Urinary bladder (tissue), 3 donors: ENCODE measurements at regions not wholly inside any gene's neighbourhood (a gene's known extent, or its start where the extent isn't known, plus 50 kb on each side); places are given as distances from the start of the nearest gene placed in this dataset.

Source experiments
- DNase-seq: peaks from one replicate; pipeline ENCODE4 v3.0.0-alpha.2; 2015; ENCODE audit errors: extremely low spot score
- H3K27ac ChIP-seq: one replicate; pipeline ENCODE4 v1.5.1; 2013; ENCODE audit warnings: low read depth, mild to moderate bottlenecking, moderate library complexity
- H3K36me3 ChIP-seq: one replicate; pipeline ENCODE4 v1.6.1; 2013; ENCODE audit warnings: mild to moderate bottlenecking, moderate library complexity; ENCODE audit not compliant: insufficient read depth
- H3K4me1 ChIP-seq: one replicate; pipeline ENCODE4 v1.6.1; 2013; ENCODE audit warnings: mild to moderate bottlenecking, moderate library complexity; ENCODE audit not compliant: insufficient read depth
- H3K4me3 ChIP-seq: one replicate; pipeline ENCODE4 v1.5.1; 2013; ENCODE audit warnings: low read depth, low read length
- WGBS: extraction: QIAGEN DNeasy Blood & Tissue Kit; methylation state at CpG from one replicate; pipeline ENCODE4 v1.1.7; 2013; 5-methylcytosine and 5-hydroxymethylcytosine counted together
- donor health status: healthy with polysubstance abuse.
- donor health status: healthy.

- 93% methylated on average over 1 of the region's 1 CpG for WGBS
- Histone ChIP-seq H3K4me1 (no peaks in the 10 kb centered on the region), H3K27ac (no peak overlapping the region), H3K4me3 (no peak overlapping the region), H3K36me3 (no peaks in the 10 kb centered on the region)
- no peak for DNase-seq
Observed at GRCh38 chr3:72141264-72141663, 356.3 kb upstream of the PROK2 start.

GRCh38 chr3:72139316-72139715, 354.4 kb upstream of the PROK2 start:
- no peaks in the 10 kb centered on the region for H3K36me3 ChIP-seq
- WGBS, result 94% methylated on average over 2 of the region's 2 CpGs
- H3K27ac ChIP-seq, result no peak overlapping the region
- H3K4me1 ChIP-seq, result no peaks in the 10 kb centered on the region
- no peak overlapping the region for H3K4me3 ChIP-seq
- no peak for DNase-seq

DNA sequence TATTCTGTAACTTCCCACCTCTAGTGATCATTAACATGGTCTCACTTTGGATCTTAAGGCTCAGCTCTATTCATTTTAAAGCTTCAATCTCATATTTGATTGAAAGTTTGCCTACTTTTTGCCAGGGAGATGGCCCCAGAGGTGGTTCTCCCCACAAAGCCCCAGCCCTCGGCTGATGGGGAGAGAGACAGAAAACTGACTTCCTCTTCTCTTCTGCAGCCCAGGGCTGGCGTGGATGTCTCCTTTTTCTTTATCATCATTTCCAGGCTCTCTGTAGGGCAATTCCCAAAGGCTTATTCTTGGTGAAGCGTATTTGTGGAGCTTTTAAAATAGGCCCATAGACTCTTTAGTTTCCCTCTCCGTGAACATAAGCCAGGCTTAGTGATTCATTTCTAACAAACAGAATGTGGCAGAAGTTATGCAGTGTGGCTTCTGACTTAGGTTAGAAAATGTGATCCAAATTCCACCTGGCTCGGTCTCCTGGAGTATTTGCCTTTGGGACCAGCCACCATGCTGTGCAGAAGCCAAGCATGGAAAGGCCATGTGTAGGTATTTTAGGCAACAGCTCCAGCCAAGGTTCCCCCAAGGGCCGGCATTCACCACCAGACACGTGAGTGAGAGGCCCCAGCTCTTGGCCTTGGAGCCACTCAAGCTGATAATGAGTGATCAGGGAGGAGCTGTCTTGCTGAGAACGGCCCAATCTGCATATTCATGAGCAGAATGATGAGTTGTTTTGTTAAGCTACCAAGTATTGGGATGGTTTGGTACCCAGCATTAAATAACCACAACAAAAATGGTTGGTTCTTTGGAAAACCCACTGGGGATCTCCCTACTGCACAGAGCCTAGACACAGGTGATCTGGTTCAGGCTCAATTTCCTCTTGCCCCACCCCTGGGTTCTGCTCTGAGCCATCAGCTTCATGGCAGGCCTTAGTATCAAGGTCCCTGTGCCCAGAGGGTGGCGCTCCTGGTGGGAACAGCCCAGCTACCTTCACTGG, 353.2 kb upstream of the PROK2 start:
- Histone ChIP-seq H3K36me3 (no peaks in the 10 kb centered on the region), H3K4me3 (no peak overlapping the region), H3K4me1 (no peaks in the 10 kb centered on the region), H3K27ac (no peak overlapping the region)
- WGBS, result 89% methylated on average over 9 of the region's 9 CpGs
- no peak for DNase-seq

DNA sequence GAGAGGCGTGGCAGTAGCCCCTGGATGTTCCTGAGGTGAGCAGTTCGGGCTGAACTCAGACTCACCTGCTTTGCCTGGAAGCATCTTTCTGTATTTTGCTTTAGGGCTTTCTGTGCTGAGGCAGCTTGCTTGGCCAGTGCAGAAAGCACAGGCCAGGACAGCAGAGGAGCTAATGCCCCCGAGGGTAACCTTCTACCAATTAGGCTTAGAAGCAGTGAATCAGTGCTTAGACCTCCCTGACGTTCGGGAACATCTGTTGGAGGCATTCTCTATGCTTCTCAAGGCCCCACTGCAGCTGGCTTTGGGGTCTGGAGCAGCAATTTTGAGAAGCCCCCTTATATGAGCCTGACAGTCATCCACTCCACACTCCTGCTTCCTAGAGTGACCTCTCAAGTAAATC, 350.7 kb upstream of the PROK2 start:
- Histone ChIP-seq H3K4me3 (no peak overlapping the region), H3K36me3 (no peaks in the 10 kb centered on the region), H3K4me1 (no peaks in the 10 kb centered on the region), H3K27ac (no peak overlapping the region)
- no peak for DNase-seq
- 88% methylated on average over 5 of the region's 5 CpGs for WGBS

- 71% methylated on average over 6 of the region's 6 CpGs for WGBS
- no peaks in the 10 kb centered on the region for H3K36me3 ChIP-seq
- H3K27ac ChIP-seq, result no peak overlapping the region
- H3K4me3 ChIP-seq, result no peak overlapping the region
- no peak for DNase-seq
- no peaks in the 10 kb centered on the region for H3K4me1 ChIP-seq
Observed at GRCh38 chr3:72134989-72135451, 350.1 kb upstream of the PROK2 start.

DNA sequence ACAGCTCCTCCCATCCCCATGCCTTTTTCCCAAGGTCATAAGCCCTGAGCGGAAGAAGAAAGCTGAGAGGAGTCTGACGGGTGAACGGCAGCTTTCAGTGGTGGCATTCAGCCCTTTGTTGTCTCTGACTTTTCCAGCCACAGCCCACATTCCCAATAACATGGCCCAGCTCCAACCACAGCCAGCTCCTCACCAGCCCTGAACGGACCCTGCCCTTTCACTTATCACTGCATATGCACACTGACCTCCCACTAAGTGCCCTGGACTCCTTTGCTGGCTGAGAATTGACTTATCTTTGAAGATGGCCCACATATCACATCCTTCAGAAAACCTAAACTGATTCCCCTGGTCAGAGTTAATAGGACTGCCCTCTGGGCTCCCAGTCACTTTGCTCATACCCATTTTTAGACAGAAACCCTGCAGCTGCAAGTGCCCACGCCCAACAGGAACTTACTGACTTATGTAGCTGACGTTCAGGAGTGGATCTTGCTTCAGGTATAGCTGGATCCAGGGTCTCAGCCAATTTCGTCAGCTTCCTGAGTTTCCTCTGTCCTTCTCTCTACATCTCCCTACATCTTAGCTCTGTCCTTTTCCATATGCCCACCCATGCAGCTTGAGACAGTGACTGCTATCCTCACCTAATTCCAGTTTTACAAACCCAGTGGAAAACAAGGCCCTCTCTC, 348.5 kb upstream of the PROK2 start:
- Histone ChIP-seq H3K27ac (no peak overlapping the region), H3K36me3 (no peaks in the 10 kb centered on the region), H3K4me1 (no peaks in the 10 kb centered on the region), H3K4me3 (no peak overlapping the region)
- 91% methylated on average over 7 of the region's 7 CpGs for WGBS
- no peak for DNase-seq

GRCh38 chr3:72131899-72132298, 347.0 kb upstream of the PROK2 start:
- Histone ChIP-seq H3K4me1 (no peaks in the 10 kb centered on the region), H3K4me3 (no peak overlapping the region), H3K36me3 (no peaks in the 10 kb centered on the region), H3K27ac (no peak overlapping the region)
- no peak for DNase-seq
- 53% methylated on average over 1 of the region's 1 CpG for WGBS

GRCh38 chr3:72130565-72130964, 345.6 kb upstream of the PROK2 start:
- WGBS, result 99% methylated on average over 3 of the region's 3 CpGs
- Histone ChIP-seq H3K4me3 (no peak overlapping the region), H3K27ac (no peak overlapping the region), H3K4me1 (no peaks in the 10 kb centered on the region), H3K36me3 (no peaks in the 10 kb centered on the region)
- no peak for DNase-seq

- Histone ChIP-seq H3K4me1 (no peaks in the 10 kb centered on the region), H3K36me3 (no peaks in the 10 kb centered on the region), H3K4me3 (no peak overlapping the region), H3K27ac (no peak overlapping the region)
- DNase-seq, result no peak
- WGBS, result 33% methylated on average over 5 of the region's 5 CpGs
Observed at GRCh38 chr3:72129501-72130094, 344.6 kb upstream of the PROK2 start.

- no peak for DNase-seq
- H3K36me3 ChIP-seq, result no peaks in the 10 kb centered on the region
- no peaks in the 10 kb centered on the region for H3K4me1 ChIP-seq
- H3K4me3 ChIP-seq, result no peak overlapping the region
- 42% methylated on average over 2 of the region's 2 CpGs for WGBS
- no peak overlapping the region for H3K27ac ChIP-seq
Observed at GRCh38 chr3:72128921-72129320, 344.0 kb upstream of the PROK2 start.

- Histone ChIP-seq H3K36me3 (no peaks in the 10 kb centered on the region), H3K27ac (no peak overlapping the region), H3K4me1 (no peaks in the 10 kb centered on the region), H3K4me3 (no peak overlapping the region)
- DNase-seq, result no peak
- WGBS, result 91% methylated on average over 3 of the region's 3 CpGs
Observed at GRCh38 chr3:72127844-72128243, 342.9 kb upstream of the PROK2 start.

DNA sequence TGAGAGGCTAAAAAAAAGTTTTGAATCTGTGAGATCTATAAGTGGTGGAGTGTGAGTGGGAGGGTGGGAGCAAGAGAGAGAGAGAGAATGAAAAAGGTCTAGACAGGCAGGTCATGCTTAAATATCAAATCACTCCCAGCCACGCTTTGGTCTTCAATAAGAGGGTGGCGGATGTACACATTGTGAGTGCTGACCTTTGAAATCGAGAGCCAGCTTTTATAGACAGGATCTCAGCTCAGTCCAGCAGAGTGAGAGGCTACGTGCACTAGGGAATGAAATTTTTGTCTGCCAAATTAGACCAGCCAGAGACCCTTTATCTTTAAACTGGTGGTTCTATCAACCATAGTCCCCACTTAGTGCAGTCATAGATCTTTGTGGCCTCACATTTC, 342.3 kb upstream of the PROK2 start:
- H3K27ac ChIP-seq, result no peak overlapping the region
- no peak for DNase-seq
- H3K4me3 ChIP-seq, result no peak overlapping the region
- 81% methylated on average over 4 of the region's 4 CpGs for WGBS
- no peaks in the 10 kb centered on the region for H3K4me1 ChIP-seq
- H3K36me3 ChIP-seq, result no peaks in the 10 kb centered on the region

DNA sequence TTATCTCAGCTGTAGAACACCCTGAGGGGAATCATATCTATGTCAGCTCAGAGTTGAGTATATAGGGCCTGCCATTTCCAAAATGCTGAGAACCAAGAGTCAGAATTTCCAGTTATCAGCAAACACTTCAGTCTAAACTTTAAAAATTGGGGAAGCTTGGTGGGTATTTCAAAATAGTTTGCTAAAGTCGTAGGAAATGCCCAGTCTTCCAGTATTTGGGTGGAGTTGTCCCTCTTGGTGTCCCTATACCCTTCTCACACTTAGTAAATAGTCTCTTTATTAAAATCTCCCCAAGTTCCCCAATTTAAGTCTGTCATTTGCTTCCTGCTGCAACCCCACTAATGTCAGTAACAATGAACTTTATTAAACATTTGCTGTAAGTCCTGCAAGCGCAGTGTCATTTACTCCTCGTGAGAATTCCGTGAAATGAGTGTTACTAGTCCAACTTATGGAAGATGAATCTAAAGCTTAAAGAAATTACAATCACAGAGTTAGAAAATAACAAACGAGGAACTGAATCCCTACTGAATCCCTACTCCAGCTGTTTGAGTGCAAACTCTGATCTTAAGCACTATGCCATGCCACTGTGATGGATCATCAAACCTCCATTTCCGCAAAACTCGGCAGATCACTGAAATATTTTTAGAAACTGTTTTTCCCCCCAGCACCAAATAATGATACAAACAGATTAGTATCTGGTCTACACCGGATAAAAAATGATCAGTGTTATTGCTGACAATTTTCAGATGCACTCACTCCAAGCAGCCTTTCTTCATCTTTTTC, 341.7 kb upstream of the PROK2 start:
- no peaks in the 10 kb centered on the region for H3K4me1 ChIP-seq
- WGBS, result 68% methylated on average over 8 of the region's 8 CpGs

More for the DNA sequence above, 341.7 kb upstream of the PROK2 start:
- no peak for DNase-seq
- Histone ChIP-seq H3K4me3 (no peak overlapping the region), H3K27ac (no peak overlapping the region), H3K36me3 (no peaks in the 10 kb centered on the region)
